HepG2 (cell line): ENCODE measurements at regions not wholly inside any gene's neighbourhood (a gene's known extent, or its start where the extent isn't known, plus 50 kb on each side); places are given as distances from the start of the nearest gene placed in this dataset.

ENCODE experiments used
- ATAC-seq: fragments of 200-7000 bp; cut with Tn5 transposase; 3 replicates; pipeline ENCODE4 v1.9.1; 2020; ENCODE audit warnings: mild to moderate bottlenecking, moderate library complexity
- BruUV-seq: library from RNA; stranded (reverse); fragments of 400-500 nt; replicated peaks from 2 replicates; lab custom pipeline; 2021; lab: Mats Ljungman, UMichigan
- CTCF ChIA-PET: fragments of 300-600 bp; formaldehyde crosslinking; extraction: SDS; loops from one replicate; lab custom pipeline; 2021; ENCODE audit warnings: low total read pairs, inconsistent platforms, low intra/inter-chr PET ratio; lab: Yijun Ruan, JAX
- POLR2A ChIA-PET: fragments of 350-600 bp; sonication (Branson Sonifier 250); formaldehyde crosslinking; loops from one replicate; lab custom pipeline; 2020; ENCODE audit warnings: antibody characterized with exemption, inconsistent platforms; lab: Yijun Ruan, JAX
- DNase-seq: peaks from one replicate; pipeline ENCODE4 v3.0.0-alpha.2; 2015; ENCODE audit warnings: low spot score
- FAIRE-seq: peaks from 3 replicates; lab custom pipeline; 2011; peaks lifted over from hg19 to GRCh38; lab: Jason Lieb, UNC
- H2AFZ ChIP-seq: one replicate; pipeline ENCODE4 v1.6.1; 2011; ENCODE audit warnings: low read length, inconsistent platforms
- H3K27ac ChIP-seq: fragments of 300-600 bp; 3 replicates; pipeline ENCODE4 v1.8.0; 2011; ENCODE audit warnings: mixed run types, mild to moderate bottlenecking, mixed read lengths, low read length, inconsistent platforms; ENCODE audit not compliant: insufficient read depth; ENCODE audit errors: extremely low read length
- H3K27me3 ChIP-seq, 2 experiments: fragments of 200-600 bp in 1 of 2; 2 replicates in 1 of 2; 3 replicates in 1 of 2; pipeline versions ENCODE4 v1.6.0 to v1.8.0; 2011; ENCODE audit warnings: low read length in 2 of 2, mild to moderate bottlenecking in 2 of 2, moderate library complexity in 2 of 2, inconsistent platforms in 1 of 2; ENCODE audit not compliant: insufficient read depth in 2 of 2, control insufficient read depth in 1 of 2
- H3K36me3 ChIP-seq, 2 experiments: fragments of 200-600 bp in 1 of 2; replicated peaks in 1 of 2; 2 replicates in 1 of 2; 3 replicates in 1 of 2; pipeline versions ENCODE4 v1.5.1 to v1.8.0; 2011; ENCODE audit warnings: low read length in 2 of 2, inconsistent platforms in 1 of 2; ENCODE audit not compliant: insufficient read depth in 2 of 2, control insufficient read depth in 1 of 2
- H3K4me1 ChIP-seq: 2 replicates; pipeline ENCODE4 v1.5.1; 2012; ENCODE audit warnings: low read length, inconsistent platforms; ENCODE audit not compliant: insufficient read depth
- H3K4me2 ChIP-seq: 2 replicates; pipeline ENCODE4 v1.6.0; 2011; ENCODE audit warnings: low read depth, low read length, inconsistent platforms
- H3K4me3 ChIP-seq, 3 experiments: fragments of 200-600 bp in 1 of 3; sonication (generic), shearing (Covaris generic) in 1 of 3; replicated peaks in 1 of 3; 2 replicates each; pipeline ENCODE4 v1.5.1; 2011 to 2016; ENCODE audit warnings: low read length in 3 of 3, inconsistent platforms in 2 of 3, low read depth in 2 of 3, mild to moderate bottlenecking in 2 of 3, control low read depth in 1 of 3, mixed read lengths in 1 of 3; ENCODE audit not compliant: insufficient read depth in 1 of 3
- H3K79me2 ChIP-seq: one replicate; pipeline ENCODE4 v1.6.1; 2011; ENCODE audit warnings: low read length, inconsistent platforms; ENCODE audit not compliant: insufficient read depth
- H3K9ac ChIP-seq: 2 replicates; pipeline ENCODE4 v1.6.0; 2011; ENCODE audit warnings: mild to moderate bottlenecking, low read depth, low read length, inconsistent platforms; ENCODE audit not compliant: insufficient read depth
- H3K9me3 ChIP-seq: 2 replicates; pipeline ENCODE4 v1.5.1; 2012; ENCODE audit warnings: mild to moderate bottlenecking, low read length
- H4K20me1 ChIP-seq: 2 replicates; pipeline ENCODE4 v1.6.0; 2011; ENCODE audit warnings: inconsistent platforms, mild to moderate bottlenecking, low read length, moderate library complexity; ENCODE audit not compliant: insufficient read depth
- CREB3 ChIP-seq: sonication (generic); formaldehyde crosslinking; IDR thresholded peaks from 2 replicates; pipeline ENCODE4 v1.5.0; 2020; ENCODE audit warnings: missing genetic modification reagents
- REL ChIP-seq: sonication (generic); formaldehyde crosslinking; conservative IDR thresholded peaks from 2 replicates; pipeline ENCODE4 v1.8.0; 2022; ENCODE audit warnings: mild to moderate bottlenecking, missing genetic modification reagents, moderate library complexity
- SMARCC2 ChIP-seq: fragments of 450-650 bp; IDR thresholded peaks from 2 replicates; pipeline ENCODE4 v1.6.1; 2017; ENCODE audit warnings: antibody characterized with exemption, mild to moderate bottlenecking
- U2AF1 ChIP-seq: fragments of 200-400 bp; formaldehyde crosslinking; optimal IDR thresholded peaks from 2 replicates; pipeline ENCODE3; 2017; ENCODE audit warnings: mild to moderate bottlenecking, low read depth, low read length
- ZNF543 ChIP-seq: sonication (generic); formaldehyde crosslinking; IDR thresholded peaks from 2 replicates; pipeline ENCODE4 v1.4.0; 2020; ENCODE audit warnings: mild to moderate bottlenecking, missing genetic modification reagents
- WGBS: methylation state at CpG from one replicate; pipeline ENCODE4 v1.1.6; 2017; ENCODE audit warnings: low lambda C conversion rate; 5-methylcytosine and 5-hydroxymethylcytosine counted together
- in situ Hi-C: cut with HindIII; loops from 2 replicates; pipeline ENCODE4 v1.10.0; 2017; ENCODE audit warnings: low pct_unique_long_range_greater_than_20kb; ENCODE audit not compliant: extremely low pct_ligation_motif_present
- intact Hi-C: fragments of 100-400 bp; cut with micrococcal nuclease; formaldehyde crosslinking; loops from one replicate; pipeline ENCODE4 v1.10.0; 2022; ENCODE audit not compliant: unreplicated experiment

DNA sequence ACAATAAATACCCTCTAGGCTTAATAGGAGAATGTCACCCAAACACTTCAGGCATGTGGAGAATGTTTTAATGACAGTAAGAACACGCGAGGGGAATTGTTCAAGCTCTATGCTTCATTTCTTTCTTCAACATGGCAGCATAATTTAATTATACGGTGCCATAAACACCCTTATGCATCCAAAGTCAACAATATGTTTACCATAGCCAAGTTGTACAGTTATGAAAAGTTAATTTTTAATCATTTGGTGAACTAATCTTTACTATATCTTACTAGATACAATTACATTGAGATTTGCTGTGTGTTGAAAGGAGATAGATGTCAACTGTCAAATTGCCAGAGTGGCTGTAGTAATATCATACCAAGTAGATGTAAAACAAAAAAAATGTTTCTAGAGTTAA is 185.9 kb upstream of the NBEA start:
- Histone ChIP-seq H3K4me2 (no peak overlapping the region), H2AFZ (no peak overlapping the region), H3K9me3 (no peaks in the 10 kb centered on the region), H3K4me1 (no peaks in the 10 kb centered on the region), H3K9ac (no peak overlapping the region), H3K79me2 (no peaks in the 10 kb centered on the region), H3K27ac (no peak overlapping the region), H3K36me3 (no peaks in the 10 kb centered on the region), H3K4me3 (no peak overlapping the region), H3K27me3 (peaks cover 0 to 11% of the 10 kb centered on the region in 2 experiments; a peak in 1 of 5 replicates), H4K20me1 (no peaks in the 10 kb centered on the region)
- no TSS peak for BruUV-seq
- ChIA-PET CTCF (no interaction called here), POLR2A (no interaction called here)
- TF ChIP-seq U2AF1 (no peak), ZNF543 (CRISPR knock-in tag) (no peak), CREB3 (CRISPR knock-in tag) (no peak)
- 1% methylated on average over 3 of the region's 3 CpGs for WGBS
- no peak for FAIRE-seq
- no peak for DNase-seq
- in situ Hi-C loops: no loop called here
- no peak for ATAC-seq
- intact Hi-C loops: no loop called here

DNA sequence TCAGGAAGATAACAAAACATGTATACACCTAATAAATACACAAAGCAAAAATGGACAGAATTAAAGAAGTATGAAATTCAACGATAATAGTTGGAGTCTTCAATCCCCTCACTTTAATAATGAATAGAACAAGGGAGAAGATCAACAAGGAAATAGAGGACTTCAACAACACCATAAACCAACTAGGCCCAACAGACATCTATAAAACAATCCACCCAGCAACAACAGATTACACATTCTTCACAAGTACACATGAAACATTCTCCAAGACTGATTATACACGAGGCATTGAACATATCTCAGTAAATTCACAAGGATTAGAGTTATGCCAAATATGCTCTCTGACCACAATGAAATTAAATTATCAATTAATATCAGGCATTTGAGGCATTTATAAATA is 185.5 kb upstream of the NBEA start:
- no peak overlapping the region for H3K4me2 ChIP-seq
- no peaks in the 10 kb centered on the region for H3K9me3 ChIP-seq
- intact Hi-C loops (no loop called here), in situ Hi-C loops (no loop called here)
- H3K79me2 ChIP-seq: no peaks in the 10 kb centered on the region
- no peaks in the 10 kb centered on the region for H3K4me1 ChIP-seq
- DNase-seq (no peak), FAIRE-seq (no peak), ATAC-seq (no peak)
- WGBS: 2% methylated on average over 2 of the region's 2 CpGs
- H3K27me3 ChIP-seq: peaks cover 0 to 9% of the 10 kb centered on the region in 2 experiments; a peak in 1 of 5 replicates
- H2AFZ ChIP-seq: no peak overlapping the region
- CTCF ChIA-PET: no interaction called here
- H3K9ac ChIP-seq: no peak overlapping the region
- H3K4me3 ChIP-seq: no peak overlapping the region
- TF ChIP-seq SMARCC2 (no peak), REL (CRISPR knock-in tag) (no peak)
- no peaks in the 10 kb centered on the region for H3K36me3 ChIP-seq
- no peaks in the 10 kb centered on the region for H4K20me1 ChIP-seq
- no TSS peak for BruUV-seq
- POLR2A ChIA-PET: no interaction called here
- no peak overlapping the region for H3K27ac ChIP-seq
